OCI-LY7 (cell line): ENCODE measurements at regions not wholly inside any gene's neighbourhood (a gene's known extent, or its start where the extent isn't known, plus 50 kb on each side); places are given as distances from the start of the nearest gene placed in this dataset.

Source experiments
- EZH2phosphoT487 ChIP-seq: fragments of 200-600 bp; sonication (generic); IDR thresholded peaks from 2 replicates; pipeline ENCODE4 v1.6.1; 2018; ENCODE audit warnings: low read depth, borderline replicate concordance, mild to moderate bottlenecking, mixed run types, antibody characterized with exemption, low read length, moderate library complexity, mixed read lengths
- TF ChIP-seq, protein P1 (sequence below): fragments of 200-600 bp; sonication (generic); conservative IDR thresholded peaks from 2 replicates; pipeline ENCODE4 v1.5.1; 2014; ENCODE audit warnings: mild to moderate bottlenecking, antibody characterized with exemption, low read length, moderate library complexity, mixed read lengths

DNA sequence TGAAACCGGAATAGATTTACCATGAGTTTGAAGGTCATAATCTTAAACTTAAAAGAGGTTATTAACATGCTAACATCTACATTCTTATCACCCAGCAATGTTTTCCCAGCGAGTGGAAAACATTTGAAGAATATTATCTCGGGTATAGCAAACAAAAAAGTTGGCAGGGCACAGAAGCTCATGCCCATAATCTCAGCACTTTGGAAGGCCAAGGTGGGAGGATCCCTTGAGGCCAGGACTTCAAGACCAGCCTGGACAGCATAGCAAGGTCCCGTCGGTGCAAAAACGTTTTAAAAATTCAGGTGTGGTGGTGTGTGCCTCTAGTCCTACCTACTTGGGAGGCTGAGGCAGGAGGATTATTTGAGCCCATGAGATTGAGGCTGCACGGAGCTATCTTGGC lies 213.5 kb downstream of the MANEA start:
- TF ChIP-seq, protein P1, sequence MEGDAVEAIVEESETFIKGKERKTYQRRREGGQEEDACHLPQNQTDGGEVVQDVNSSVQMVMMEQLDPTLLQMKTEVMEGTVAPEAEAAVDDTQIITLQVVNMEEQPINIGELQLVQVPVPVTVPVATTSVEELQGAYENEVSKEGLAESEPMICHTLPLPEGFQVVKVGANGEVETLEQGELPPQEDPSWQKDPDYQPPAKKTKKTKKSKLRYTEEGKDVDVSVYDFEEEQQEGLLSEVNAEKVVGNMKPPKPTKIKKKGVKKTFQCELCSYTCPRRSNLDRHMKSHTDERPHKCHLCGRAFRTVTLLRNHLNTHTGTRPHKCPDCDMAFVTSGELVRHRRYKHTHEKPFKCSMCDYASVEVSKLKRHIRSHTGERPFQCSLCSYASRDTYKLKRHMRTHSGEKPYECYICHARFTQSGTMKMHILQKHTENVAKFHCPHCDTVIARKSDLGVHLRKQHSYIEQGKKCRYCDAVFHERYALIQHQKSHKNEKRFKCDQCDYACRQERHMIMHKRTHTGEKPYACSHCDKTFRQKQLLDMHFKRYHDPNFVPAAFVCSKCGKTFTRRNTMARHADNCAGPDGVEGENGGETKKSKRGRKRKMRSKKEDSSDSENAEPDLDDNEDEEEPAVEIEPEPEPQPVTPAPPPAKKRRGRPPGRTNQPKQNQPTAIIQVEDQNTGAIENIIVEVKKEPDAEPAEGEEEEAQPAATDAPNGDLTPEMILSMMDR: no peak
- no peak for TF ChIP-seq EZH2phosphoT487
